ENCODE measurements at regions not wholly inside any gene's neighbourhood (a gene's known extent, or its start where the extent isn't known, plus 50 kb on each side); places are given as distances from the start of the nearest gene placed in this dataset.

GRCh38 chr7:153515359-153515758 lies 536.8 kb upstream of the DPP6 start:
- intact Hi-C loops (cut with micrococcal nuclease): no loop called here
- no peak overlapping the region for H2AK5ac ChIP-seq (ENCODE audit: low read depth, low read length)
- no peaks in the 10 kb centered on the region for H4K20me1 ChIP-seq (ENCODE audit: insufficient read depth, low read length)
- no peak overlapping the region for H2BK15ac ChIP-seq (ENCODE audit: low read depth, low read length)
- ChIA-PET CTCF (no interaction called here), POLR2A (ENCODE audit: unreplicated experiment) (no interaction called here)
- no peaks in the 10 kb centered on the region for H3K27me3 ChIP-seq (ENCODE audit: control insufficient read depth, insufficient read depth, low read length)
- no peaks in the 10 kb centered on the region for H3K79me1 ChIP-seq (ENCODE audit: low read depth in 1 of 2, low read length in 2 of 2)
- no CpG with 5 or more reads among the region's 4 CpGs for WGBS, 2 experiments (ENCODE audit: extremely low coverage in 2 of 2, insufficient read length in 1 of 2)
- no peak overlapping the region for H4K91ac ChIP-seq (ENCODE audit: insufficient read depth, low read depth, low read length)
- dilution Hi-C loops (cut with HindIII; ENCODE audit: low sequenced_read_pairs, unreplicated experiment): no loop called here
- no TSS peak for BruUV-seq (replicated peaks)
- H4K8ac ChIP-seq (ENCODE audit: low read depth in 2 of 2, low read length in 2 of 2): no peak overlapping the region
- H3K4me1 ChIP-seq (ENCODE audit: control insufficient read depth, insufficient read depth, low read length): no peaks in the 10 kb centered on the region
- no peaks in the 10 kb centered on the region for H3K36me3 ChIP-seq (ENCODE audit: control insufficient read depth, insufficient read depth, low read length)
- no peak overlapping the region for H2AK9ac ChIP-seq (replicated peaks; ENCODE audit: low read depth, low read length, poor library complexity)
- DNase-seq (no peak), ATAC-seq (ENCODE audit: low read depth) (no peak)
- no peak overlapping the region for H2BK5ac ChIP-seq (ENCODE audit: low read depth, low read length, poor library complexity, severe bottlenecking)
- no peak overlapping the region for H3K9ac ChIP-seq (ENCODE audit: low read depth, low read length)
- no peak overlapping the region for H3K4ac ChIP-seq (ENCODE audit: low read depth, low read length)
- no peak overlapping the region for H3K14ac ChIP-seq (replicated peaks; ENCODE audit: low read depth, low read length)
- H3K56ac ChIP-seq (ENCODE audit: extremely low read depth, insufficient read depth, low read length): no peak overlapping the region
- no peak overlapping the region for H3K4me2 ChIP-seq (ENCODE audit: low read depth, low read length)
- H2AFZ ChIP-seq (replicated peaks; ENCODE audit: low read length, poor library complexity): no peak overlapping the region
- no peak overlapping the region for H2BK120ac ChIP-seq (ENCODE audit: low read depth, low read length)
- H3K27ac ChIP-seq (ENCODE audit: insufficient read depth, low read length): no peak overlapping the region
- H3K9me1 ChIP-seq (ENCODE audit: insufficient read depth, low read length): no peaks in the 10 kb centered on the region
- in situ Hi-C loops (cut with MboI; ENCODE audit: low sequenced_read_pairs): no loop called here
- H3K23ac ChIP-seq (ENCODE audit: low read depth, low read length): no peak overlapping the region
- peaks cover 14% of the 10 kb centered on the region for H3K9me3 ChIP-seq (ENCODE audit: control insufficient read depth, insufficient read depth, low read length)
- no peak overlapping the region for H3K18ac ChIP-seq (ENCODE audit: low read depth, low read length)
- no peak for TF ChIP-seq MAZ (IDR thresholded peaks at IDR 0.05; ENCODE audit: borderline replicate concordance, low read depth, low read length)
- no peak for TF ChIP-seq NFE2L2 (IDR thresholded peaks at IDR 0.05; ENCODE audit: low read depth, low read length)
- TF ChIP-seq RFX5 (IDR thresholded peaks at IDR 0.05; ENCODE audit: low read depth, low read length): no peak
- TF ChIP-seq CHD1 (IDR thresholded peaks at IDR 0.05; ENCODE audit: low read depth, low read length): no peak
- no peak for TF ChIP-seq MXI1 (IDR thresholded peaks at IDR 0.05; ENCODE audit: borderline replicate concordance, low read depth, low read length)
- no peak for TF ChIP-seq CTCF (conservative IDR thresholded peaks at IDR 0.05; ENCODE audit: low read depth, low read length)
- TF ChIP-seq POLR2A (IDR thresholded peaks at IDR 0.05; ENCODE audit: low read depth, low read length): no peak
- TF ChIP-seq BHLHE40 (IDR thresholded peaks at IDR 0.05; ENCODE audit: low read depth, low read length): no peak
- no peak for TF ChIP-seq MAFK (IDR thresholded peaks at IDR 0.05; ENCODE audit: low read depth, low read length)
- no peak for TF ChIP-seq SMC3 (IDR thresholded peaks at IDR 0.05; ENCODE audit: low read depth, low read length)
- TF ChIP-seq FOS (IDR thresholded peaks at IDR 0.05; ENCODE audit: low read depth, low read length): no peak
- no peak for TF ChIP-seq ELK1 (IDR thresholded peaks at IDR 0.05; ENCODE audit: borderline replicate concordance, low read depth, low read length)
- no peak for TF ChIP-seq USF2 (IDR thresholded peaks at IDR 0.05; ENCODE audit: low read depth, low read length)
- TF ChIP-seq RAD21 (IDR thresholded peaks at IDR 0.05; ENCODE audit: low read length): no peak
- no peak for TF ChIP-seq CEBPB (IDR thresholded peaks at IDR 0.05; ENCODE audit: low read depth, low read length)
- TF ChIP-seq RCOR1 (IDR thresholded peaks at IDR 0.05; ENCODE audit: insufficient replicate concordance, low read length): no peak
- H3K4me3 ChIP-seq (ENCODE audit: insufficient read depth, low read depth, low read length): no peak overlapping the region
- no peak overlapping the region for H4K5ac ChIP-seq (ENCODE audit: low read depth, low read length)
- no peak overlapping the region for H2BK20ac ChIP-seq (ENCODE audit: low read depth, low read length)
